ENCODE measurements at regions not wholly inside any gene's neighbourhood (a gene's known extent, or its start where the extent isn't known, plus 50 kb on each side); places are given as distances from the start of the nearest gene placed in this dataset.

DNA sequence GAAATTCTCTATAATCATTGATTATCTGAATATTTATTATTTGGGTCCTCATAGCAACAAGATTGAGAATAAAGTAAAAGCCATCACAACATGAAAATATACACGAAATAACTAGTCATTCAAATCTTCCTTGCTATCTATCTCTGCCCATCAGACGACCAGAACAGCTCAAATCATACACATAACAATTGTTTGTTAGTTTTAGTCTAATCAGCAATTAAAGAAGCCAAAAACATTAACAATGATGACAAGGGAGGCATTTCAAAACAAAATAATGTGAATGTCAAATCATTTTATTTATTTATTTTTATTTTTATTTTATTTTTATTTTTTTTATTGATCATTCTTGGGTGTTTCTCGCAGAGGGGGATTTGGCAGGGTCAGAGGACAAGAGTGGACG lies 106.0 kb upstream of the BNC2 start:
- H3K36me3 ChIP-seq: no peaks in the 10 kb centered on the region
- no peaks in the 10 kb centered on the region for H3K4me1 ChIP-seq
- DNase-seq (no peak), ATAC-seq (no peak)
- no peaks in the 10 kb centered on the region for H3K9me3 ChIP-seq
- H3K27ac ChIP-seq: no peak overlapping the region
- 65 to 77% (median 73%) methylated on average over 4 of the region's 4 CpGs for WGBS, 4 donors
- TF ChIP-seq POLR2A (IDR thresholded peaks at IDR 0.05): no peak
- TF ChIP-seq, protein P1, sequence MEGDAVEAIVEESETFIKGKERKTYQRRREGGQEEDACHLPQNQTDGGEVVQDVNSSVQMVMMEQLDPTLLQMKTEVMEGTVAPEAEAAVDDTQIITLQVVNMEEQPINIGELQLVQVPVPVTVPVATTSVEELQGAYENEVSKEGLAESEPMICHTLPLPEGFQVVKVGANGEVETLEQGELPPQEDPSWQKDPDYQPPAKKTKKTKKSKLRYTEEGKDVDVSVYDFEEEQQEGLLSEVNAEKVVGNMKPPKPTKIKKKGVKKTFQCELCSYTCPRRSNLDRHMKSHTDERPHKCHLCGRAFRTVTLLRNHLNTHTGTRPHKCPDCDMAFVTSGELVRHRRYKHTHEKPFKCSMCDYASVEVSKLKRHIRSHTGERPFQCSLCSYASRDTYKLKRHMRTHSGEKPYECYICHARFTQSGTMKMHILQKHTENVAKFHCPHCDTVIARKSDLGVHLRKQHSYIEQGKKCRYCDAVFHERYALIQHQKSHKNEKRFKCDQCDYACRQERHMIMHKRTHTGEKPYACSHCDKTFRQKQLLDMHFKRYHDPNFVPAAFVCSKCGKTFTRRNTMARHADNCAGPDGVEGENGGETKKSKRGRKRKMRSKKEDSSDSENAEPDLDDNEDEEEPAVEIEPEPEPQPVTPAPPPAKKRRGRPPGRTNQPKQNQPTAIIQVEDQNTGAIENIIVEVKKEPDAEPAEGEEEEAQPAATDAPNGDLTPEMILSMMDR (IDR thresholded peaks at IDR 0.05): no peak
- intact Hi-C loops (cut with DNase I): no loop called here
- no peak overlapping the region for H3K4me3 ChIP-seq
- H3K27me3 ChIP-seq: no peaks in the 10 kb centered on the region

DNA sequence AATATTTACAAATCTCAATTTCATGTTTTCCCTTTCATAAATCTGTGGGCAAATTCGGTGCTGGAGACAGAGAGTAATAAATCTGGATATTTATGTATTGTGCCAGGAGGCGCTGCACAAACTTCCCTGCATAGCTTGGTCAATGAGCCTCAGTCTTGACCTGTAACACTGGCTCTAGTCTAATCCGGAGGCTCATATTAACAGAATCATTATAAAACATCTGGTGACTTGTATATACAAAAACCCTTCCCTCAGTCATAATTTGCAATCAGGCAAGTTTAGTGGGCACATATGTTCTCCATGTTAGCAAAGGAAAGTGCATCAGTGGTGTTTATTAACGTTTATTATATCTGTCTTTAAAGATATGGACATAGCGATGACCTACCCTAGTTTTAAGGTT lies 104.0 kb upstream of the BNC2 start:
- WGBS, 4 donors: 75 to 85% (median 76%) methylated on average over 5 of the region's 5 CpGs
- ATAC-seq (no peak), DNase-seq (no peak)
- H3K4me1 ChIP-seq: no peaks in the 10 kb centered on the region
- intact Hi-C loops (cut with DNase I): no loop called here
- H3K4me3 ChIP-seq: no peak overlapping the region
- H3K9me3 ChIP-seq: no peaks in the 10 kb centered on the region
- no peak overlapping the region for H3K27ac ChIP-seq
- TF ChIP-seq, protein P1 (IDR thresholded peaks at IDR 0.05): no peak
- no peak for TF ChIP-seq POLR2A (IDR thresholded peaks at IDR 0.05)
- no peaks in the 10 kb centered on the region for H3K36me3 ChIP-seq
- no peaks in the 10 kb centered on the region for H3K27me3 ChIP-seq

DNA sequence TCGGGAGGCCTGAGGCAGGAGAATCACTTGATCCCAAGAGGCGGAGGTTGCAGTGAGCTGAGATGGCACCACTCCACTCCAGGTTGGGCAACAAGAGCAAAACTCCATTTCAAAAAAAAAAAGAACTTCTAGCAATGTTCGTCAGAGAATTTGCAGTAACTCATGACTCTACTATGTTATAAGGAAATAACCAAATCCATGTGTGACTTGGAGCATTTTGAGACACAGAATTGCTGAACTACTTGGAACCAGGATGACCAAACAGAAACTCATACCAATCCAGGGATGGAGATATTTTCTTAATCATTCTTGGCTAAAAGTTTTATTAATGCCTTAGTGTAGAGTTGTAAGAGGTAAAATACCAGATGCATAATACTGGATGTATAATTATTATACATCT lies 99.9 kb upstream of the BNC2 start:
- Histone ChIP-seq H3K4me3 (no peak overlapping the region), H3K27me3 (no peaks in the 10 kb centered on the region), H3K4me1 (no peaks in the 10 kb centered on the region), H3K27ac (no peak overlapping the region), H3K36me3 (no peaks in the 10 kb centered on the region), H3K9me3 (no peaks in the 10 kb centered on the region)
- TF ChIP-seq POLR2A (IDR thresholded peaks at IDR 0.05): no peak
- TF ChIP-seq, protein P1 (IDR thresholded peaks at IDR 0.05): no peak
- DNase-seq (no peak), ATAC-seq (no peak)
- intact Hi-C loops (cut with DNase I): no loop called here
- WGBS, 4 donors: 79 to 86% (median 84%) methylated on average over 3 of the region's 3 CpGs

DNA sequence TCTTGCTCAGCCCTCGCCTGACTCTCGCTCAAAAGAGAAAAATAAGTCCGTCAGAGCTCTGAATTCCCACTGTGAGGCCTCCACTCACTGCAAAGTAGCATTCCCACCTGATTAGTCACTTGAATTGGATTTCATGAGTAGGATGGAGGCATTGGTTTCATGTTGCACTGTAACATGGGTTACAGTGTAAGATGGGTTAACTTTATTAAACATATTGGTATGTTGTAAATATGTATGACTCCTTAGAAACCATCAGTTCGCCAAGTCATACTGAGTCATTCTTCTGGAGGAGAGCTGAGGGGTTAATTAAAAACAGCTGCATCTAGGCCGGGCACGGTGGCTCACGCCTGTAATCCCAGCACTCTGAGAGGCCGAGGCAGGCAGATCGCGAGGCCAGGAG lies 93.8 kb upstream of the BNC2 start:
- Histone ChIP-seq H3K4me1 (no peaks in the 10 kb centered on the region), H3K4me3 (no peak overlapping the region), H3K27ac (no peak overlapping the region), H3K9me3 (peaks cover 0 to 12% (median 2%) of the 10 kb centered on the region in 12 donors), H3K36me3 (no peaks in the 10 kb centered on the region), H3K27me3 (no peaks in the 10 kb centered on the region)
- TF ChIP-seq, protein P1 (IDR thresholded peaks at IDR 0.05): no peak
- TF ChIP-seq POLR2A (IDR thresholded peaks at IDR 0.05): no peak
- WGBS, 4 donors: 91 to 95% (median 92%) methylated on average over 10 of the region's 10 CpGs
- no peak for DNase-seq
- ATAC-seq: no peak
- intact Hi-C loops (cut with DNase I): no loop called here

Measured in heart left ventricle (tissue), 16 donors.